RPMI8226 (cell line): ENCODE measurements at regions not wholly inside any gene's neighbourhood (a gene's known extent, or its start where the extent isn't known, plus 50 kb on each side); places are given as distances from the start of the nearest gene placed in this dataset.
A peak's percentile ranks its signal among the peaks of the same experiment; 100 is the strongest.
"Not testable (repeated sequence)": the region's sequence is repeated elsewhere in the genome, so short reads cannot be mapped to it uniquely, and the experiment has no call there.

Source experiments
- DNase-seq: peaks from one replicate; pipeline ENCODE4 v3.0.0-alpha.2; 2015

DNA sequence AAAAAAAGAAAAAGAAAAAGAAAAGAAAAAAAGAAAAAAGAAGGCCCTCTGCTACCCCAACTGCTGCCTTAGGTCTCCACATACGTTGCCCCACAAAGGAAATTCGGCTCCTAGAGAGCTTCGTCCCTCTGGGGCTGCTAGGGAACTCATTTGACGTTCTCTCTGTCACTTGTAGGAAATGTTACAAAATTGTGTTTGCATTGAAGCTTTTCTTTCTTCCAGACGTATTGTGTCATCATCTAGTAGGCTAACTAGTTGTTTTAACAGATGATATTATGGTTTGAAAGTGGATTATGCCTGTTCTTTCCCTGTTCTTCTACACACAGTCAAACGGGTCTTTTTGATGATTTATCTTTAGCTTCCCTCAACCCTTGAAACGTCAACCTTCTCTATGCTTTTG, 125.3 kb downstream of the BDH1 start:
- no peak for DNase-seq

DNA sequence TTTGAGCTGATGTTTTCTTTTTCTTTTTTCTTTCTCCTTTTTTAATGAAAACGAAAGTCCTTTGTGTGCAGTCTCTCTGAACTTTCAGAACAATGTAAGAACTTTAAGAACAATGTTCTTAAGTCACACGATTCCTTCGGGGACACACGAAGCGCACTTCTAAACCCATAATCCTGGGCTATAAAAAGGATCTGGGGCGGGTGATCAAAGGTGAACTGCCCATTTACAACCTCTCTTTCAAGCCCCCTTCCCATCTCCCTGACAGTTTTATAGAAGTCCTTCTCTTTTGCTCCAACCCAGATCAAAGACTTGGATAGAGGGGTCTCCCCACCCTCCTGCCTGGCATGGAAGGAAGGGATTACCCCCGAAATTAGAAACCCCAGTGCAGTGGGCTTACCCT, 126.8 kb downstream of the BDH1 start:
- no peak for DNase-seq

- peak; percentile 55 for DNase-seq
These were observed 127.5 kb downstream of the BDH1 start for GRCh38 chr3:197428117-197428801.

GRCh38 chr3:197427021-197427420, 128.6 kb upstream of the DLG1 start:
- no peak for DNase-seq

DNA sequence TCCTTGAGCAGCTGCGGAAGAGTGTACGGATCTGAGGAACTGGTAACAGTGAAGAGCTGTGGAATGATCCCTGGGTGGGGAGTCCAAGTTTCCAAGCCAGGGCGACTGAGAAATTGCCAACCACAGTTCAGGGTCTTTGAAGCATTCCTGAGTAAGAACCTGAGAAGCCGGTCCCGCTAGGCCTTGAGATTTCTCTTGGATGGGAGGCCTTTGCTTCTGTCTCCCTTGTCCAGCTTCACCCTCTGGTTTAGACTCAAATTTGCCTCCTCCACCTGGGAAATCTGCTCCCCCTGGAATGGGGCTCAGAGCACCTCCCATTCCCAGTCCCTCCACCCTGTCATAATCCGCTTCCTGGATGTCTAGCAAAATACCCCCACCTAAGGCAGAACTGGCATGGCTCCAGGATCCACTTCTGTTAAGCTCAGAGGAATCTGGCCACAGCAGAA, 127.7 kb upstream of the DLG1 start:
- DNase-seq = no peak

- DNase-seq = no peak
These were observed 127.2 kb upstream of the DLG1 start for GRCh38 chr3:197425485-197426120.

GRCh38 chr3:197424674-197425484, 126.5 kb upstream of the DLG1 start:
- no peak for DNase-seq

- DNase-seq = no peak
These were observed 125.9 kb upstream of the DLG1 start for GRCh38 chr3:197424266-197424665.

DNA sequence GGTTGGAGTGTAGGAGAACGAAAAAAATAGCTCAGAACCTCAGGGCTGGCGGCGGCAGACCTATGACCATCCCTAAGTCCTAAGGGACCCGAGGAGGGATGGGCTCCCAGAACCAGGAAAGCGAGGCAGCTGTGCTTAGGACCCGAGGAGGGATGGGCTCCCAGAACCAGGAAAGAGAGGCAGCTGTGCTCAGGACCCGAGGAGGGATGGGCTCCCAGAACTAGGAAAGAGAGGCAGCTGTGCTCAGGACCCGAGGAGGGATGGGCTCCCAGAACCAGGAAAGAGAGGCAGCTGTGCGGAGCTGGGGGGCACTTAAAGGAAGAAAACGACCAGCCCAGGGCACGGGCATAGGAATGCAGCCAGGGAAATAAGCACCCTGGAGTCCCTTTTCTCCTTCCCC, 125.0 kb upstream of the DLG1 start:
- DNase-seq = no peak

- DNase-seq = no peak
These were observed 124.1 kb upstream of the DLG1 start for GRCh38 chr3:197422506-197422905.

GRCh38 chr3:197421021-197421420, 122.6 kb upstream of the DLG1 start:
- DNase-seq = no peak

- no peak for DNase-seq
These were observed 122.2 kb upstream of the DLG1 start for GRCh38 chr3:197420566-197420965.

DNA sequence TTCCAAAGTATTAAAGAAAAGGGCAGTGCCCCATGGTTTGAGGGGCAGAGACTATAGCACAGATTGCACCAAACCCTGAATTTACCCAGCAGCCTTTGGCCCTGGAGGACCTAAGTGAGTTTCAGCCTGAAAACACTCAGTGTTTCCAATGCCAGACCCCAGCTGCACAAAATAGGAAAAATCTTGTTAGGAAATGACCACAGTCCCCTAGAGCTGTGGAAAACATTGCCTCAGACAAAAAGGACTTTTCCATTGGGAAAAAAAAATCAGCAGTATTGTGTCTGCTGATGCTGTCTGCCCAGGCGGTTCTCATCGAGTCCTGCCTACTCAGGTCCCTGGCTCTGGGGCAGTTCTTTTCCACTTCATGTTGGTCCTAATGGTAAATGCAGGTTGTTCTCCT, 121.7 kb upstream of the DLG1 start:
- DNase-seq = no peak

DNA sequence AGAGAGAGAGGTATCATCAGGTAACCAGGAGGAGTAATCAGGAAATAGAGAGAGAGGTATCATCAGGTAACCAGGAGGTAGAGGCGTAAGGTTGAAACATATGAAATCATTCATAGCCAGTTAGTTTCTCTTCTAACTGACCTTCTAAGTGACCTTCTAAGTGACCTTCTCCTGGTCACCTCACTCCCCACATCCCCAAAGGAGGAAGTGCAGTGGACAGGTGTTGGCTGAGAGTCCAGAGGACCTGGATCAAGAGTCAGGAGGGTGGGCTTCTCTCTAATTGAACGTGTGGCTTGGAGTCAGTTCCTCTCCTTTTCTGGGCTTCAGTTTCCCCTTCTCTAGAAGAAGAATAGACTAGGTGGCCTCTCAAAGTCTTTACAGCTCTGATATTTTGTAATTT, 121.3 kb upstream of the DLG1 start:
- DNase-seq = no peak

GRCh38 chr3:197417911-197418618, 119.7 kb upstream of the DLG1 start:
- no peak for DNase-seq

DNA sequence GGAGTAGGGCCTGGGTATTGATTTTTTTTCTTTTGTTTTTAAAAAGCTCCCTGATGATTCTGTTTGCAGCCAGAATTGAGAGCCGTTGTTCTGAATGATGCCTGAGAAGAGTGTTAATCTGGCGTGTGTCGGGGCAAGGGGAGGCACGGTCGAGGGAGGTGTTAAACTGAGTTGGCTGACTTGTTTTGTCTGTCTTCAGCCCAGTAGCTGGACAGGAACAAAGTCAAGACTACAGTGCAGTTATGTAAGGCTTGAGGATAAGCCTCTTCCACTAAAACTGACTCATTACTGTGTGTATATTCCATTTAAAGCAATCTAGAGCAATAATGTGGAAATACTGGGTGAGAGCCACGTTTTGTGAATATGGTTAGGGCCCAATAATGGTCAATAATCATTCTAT, 119.0 kb upstream of the DLG1 start:
- DNase-seq = no peak

GRCh38 chr3:197411899-197412298, 113.5 kb upstream of the DLG1 start:
- not testable (repeated sequence) for DNase-seq

DNA sequence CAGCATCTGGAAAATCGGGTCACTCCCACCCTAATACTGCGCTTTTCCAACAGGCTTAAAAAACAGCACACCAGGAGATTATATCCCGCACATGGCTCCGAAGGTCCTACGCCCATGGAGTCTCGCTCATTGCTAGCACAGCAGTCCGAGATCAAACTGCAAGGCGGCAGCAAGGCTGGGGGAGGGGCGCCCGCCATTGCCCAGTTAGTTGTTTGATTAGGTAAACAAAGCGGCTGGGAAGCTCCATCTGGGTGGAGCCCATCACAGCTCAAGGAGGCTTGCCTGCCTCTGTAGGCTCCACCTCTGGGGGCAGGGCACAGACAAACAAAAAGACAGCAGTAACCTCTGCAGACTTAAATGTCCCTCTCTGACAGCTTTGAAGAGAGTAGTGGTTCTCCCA, 111.8 kb upstream of the DLG1 start:
- DNase-seq = not testable (repeated sequence)

DNA sequence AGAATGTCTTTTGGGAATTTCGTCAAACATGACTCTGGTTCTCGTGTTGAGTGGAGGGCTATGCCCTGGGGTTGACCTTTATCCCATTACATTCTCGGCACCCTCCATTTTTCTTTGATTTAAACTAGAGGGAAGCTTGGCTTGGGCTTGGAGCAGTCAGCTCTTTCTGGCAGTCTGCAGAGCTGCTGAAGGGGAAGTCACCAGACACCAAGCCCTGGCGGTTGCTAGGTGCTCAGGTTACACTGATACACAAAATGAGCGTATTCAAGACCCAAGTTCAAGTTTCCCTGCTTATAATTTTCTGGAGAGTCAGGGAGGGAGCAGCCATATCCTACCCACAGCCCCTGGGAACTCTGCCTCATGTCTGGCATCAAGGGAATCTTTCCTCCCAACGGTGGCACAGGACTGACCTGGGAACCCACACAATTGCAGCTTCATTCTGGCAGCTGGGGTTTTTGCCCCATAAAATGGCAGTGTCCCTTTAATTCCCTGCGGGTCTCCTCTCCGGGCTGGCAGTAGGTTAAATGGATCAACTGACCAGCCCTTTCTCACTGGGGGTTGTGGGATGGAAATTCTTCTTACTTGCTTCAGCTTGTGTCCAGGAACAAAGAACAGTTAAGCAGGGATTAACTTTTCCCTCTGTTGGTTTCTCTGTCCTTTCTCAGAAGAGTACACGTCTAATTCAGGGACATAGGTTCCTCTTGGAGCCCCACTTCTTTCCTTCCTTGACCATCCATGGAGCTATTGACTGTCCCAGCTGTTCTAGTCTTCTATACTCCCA, 110.0 kb upstream of the DLG1 start:
- no peak for DNase-seq

DNA sequence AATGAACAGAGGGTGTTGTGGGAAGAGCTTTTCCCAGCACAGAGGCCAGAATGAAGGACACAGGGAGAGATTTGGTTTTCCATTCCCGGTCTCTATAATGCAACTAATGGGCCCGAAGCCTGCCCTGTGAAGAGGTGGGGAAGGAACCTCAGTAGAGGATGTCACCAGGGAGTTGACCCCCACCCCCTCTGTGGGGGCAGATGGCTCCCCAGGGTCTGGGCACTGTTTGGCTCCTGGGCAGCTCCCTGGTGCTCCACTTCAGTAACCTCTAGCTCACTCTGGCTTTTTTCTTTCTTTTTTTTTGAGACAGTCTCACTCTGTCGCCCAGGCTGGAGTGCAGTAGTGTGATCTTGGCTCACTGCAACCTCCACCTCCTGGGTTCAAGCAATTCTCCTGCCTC, 109.1 kb upstream of the DLG1 start:
- DNase-seq = no peak

GRCh38 chr3:197407053-197407452, 108.6 kb upstream of the DLG1 start:
- DNase-seq = no peak

DNA sequence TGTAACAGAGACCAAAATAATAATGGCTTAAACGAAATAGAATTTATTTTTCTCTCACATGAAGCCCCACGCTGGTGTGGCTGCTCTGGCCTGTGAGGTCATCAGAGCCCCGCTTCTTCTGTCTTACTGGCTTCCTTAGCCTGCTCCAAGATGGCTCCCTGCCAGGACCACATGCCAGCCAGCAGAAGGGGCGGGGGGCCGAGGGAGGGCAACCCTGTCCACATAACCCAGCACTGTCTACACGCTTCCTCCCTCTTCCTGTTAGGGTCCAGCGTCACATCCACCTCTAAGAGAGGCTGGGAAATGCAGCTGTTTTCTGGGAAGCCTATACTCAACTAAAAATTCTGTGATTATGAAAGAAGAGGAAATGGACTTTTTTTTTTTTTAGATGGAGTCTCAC, 107.9 kb upstream of the DLG1 start:
- no peak for DNase-seq

DNA sequence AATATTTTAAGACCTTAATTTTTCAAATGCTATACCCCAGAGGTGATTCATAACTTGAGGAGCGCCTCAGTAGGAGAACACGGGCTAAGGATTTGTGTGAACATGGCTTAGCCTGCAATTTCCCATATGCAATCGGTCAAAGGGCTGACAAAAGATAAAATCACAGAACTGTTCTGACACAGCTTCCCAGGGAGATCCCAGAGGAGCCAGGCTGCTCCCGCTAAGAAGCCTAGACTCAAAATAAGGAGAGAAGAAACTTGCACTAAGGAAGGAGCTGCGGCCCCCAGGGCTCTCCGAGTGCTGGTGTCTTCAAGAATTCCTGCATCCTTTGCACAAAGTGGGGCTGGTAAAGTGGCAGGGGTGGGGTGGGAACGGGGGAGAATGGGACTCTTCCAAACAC, 106.3 kb upstream of the DLG1 start:
- no peak for DNase-seq
